NCI-H1930 (cell line): ENCODE measurements at regions not wholly inside any gene's neighbourhood (a gene's known extent, or its start where the extent isn't known, plus 50 kb on each side); places are given as distances from the start of the nearest gene placed in this dataset.

Source experiments
- DNase-seq, 2 experiments: peaks; one replicate each; lab custom pipeline; 2025; lab: John Stamatoyannopoulos, UW

GRCh38 chr7:46577394-46577793 is 656.3 kb upstream of the IGFBP3 start:
- no peak for DNase-seq

GRCh38 chr7:46576950-46577349 is 655.9 kb upstream of the IGFBP3 start:
- DNase-seq: no peak

GRCh38 chr7:46572691-46573090 is 651.6 kb upstream of the IGFBP3 start:
- no peak for DNase-seq

- no peak for DNase-seq
Observed at GRCh38 chr7:46571996-46572395, 650.9 kb upstream of the IGFBP3 start.

GRCh38 chr7:46569133-46569465 is 648.0 kb upstream of the IGFBP3 start:
- no peak for DNase-seq

- DNase-seq: no peak
Observed at GRCh38 chr7:46568420-46569132, 647.5 kb upstream of the IGFBP3 start.

- no peak for DNase-seq
Observed at GRCh38 chr7:46567858-46568257, 646.8 kb upstream of the IGFBP3 start.

GRCh38 chr7:46566097-46566774 is 645.2 kb upstream of the IGFBP3 start:
- no peak for DNase-seq

- DNase-seq: no peak
Observed at GRCh38 chr7:46565253-46566096, 644.4 kb upstream of the IGFBP3 start.

GRCh38 chr7:46559194-46559832 is 638.2 kb upstream of the IGFBP3 start:
- DNase-seq: no peak

- DNase-seq: no peak
Observed at GRCh38 chr7:46558482-46559193, 637.6 kb upstream of the IGFBP3 start.

- no peak for DNase-seq
Observed at GRCh38 chr7:46557781-46558180, 636.7 kb upstream of the IGFBP3 start.

GRCh38 chr7:46557295-46557711 is 636.2 kb upstream of the IGFBP3 start:
- DNase-seq: no peak

- no peak for DNase-seq
Observed at GRCh38 chr7:46554688-46555422, 633.8 kb upstream of the IGFBP3 start.

GRCh38 chr7:46551603-46552002 is 630.5 kb upstream of the IGFBP3 start:
- no peak for DNase-seq

- no peak for DNase-seq
Observed at GRCh38 chr7:46550864-46551263, 629.8 kb upstream of the IGFBP3 start.

- no peak for DNase-seq
Observed at GRCh38 chr7:46549892-46550639, 629.0 kb upstream of the IGFBP3 start.

- no peak for DNase-seq
Observed at GRCh38 chr7:46549347-46549746, 628.3 kb upstream of the IGFBP3 start.

GRCh38 chr7:46547044-46547443 is 626.0 kb upstream of the IGFBP3 start:
- no peak for DNase-seq

GRCh38 chr7:46545790-46546189 is 624.7 kb upstream of the IGFBP3 start:
- no peak for DNase-seq
